ENCODE measurements at regions not wholly inside any gene's neighbourhood (a gene's known extent, or its start where the extent isn't known, plus 50 kb on each side); places are given as distances from the start of the nearest gene placed in this dataset.

DNA sequence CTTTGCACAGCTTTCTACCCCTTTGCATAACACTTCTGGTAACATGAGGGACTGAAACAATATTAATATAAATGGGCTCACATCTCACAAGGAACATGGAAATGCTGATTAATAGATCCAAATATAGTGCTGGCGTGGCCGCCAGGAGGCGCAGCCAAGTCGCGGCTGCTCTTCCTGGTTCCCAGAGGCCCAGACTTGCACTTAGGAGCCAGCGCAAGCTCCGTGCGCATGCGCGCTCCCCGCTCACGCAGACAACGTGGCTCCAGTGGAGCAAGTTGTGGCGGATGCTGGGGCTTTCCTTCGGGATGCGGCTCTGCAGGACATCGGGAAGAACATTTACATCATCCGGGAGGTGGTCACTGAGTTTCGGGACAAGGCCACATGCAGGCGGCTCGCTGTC is 318.3 kb upstream of the SLC7A11 start:
- TF ChIP-seq CTCF (conservative IDR thresholded peaks at IDR 0.05; ENCODE audit: low read length) (no peak), EZH2phosphoT487 (IDR thresholded peaks at IDR 0.05; ENCODE audit: borderline replicate concordance) (no peak)
